ENCODE measurements at regions not wholly inside any gene's neighbourhood (a gene's known extent, or its start where the extent isn't known, plus 50 kb on each side); places are given as distances from the start of the nearest gene placed in this dataset.

GRCh38 chr15:70323111-70323851 is 225.6 kb upstream of the TLE3 start:
- peak; percentile 69 for DNase-seq (ENCODE audit: low read depth)

GRCh38 chr15:70322051-70322668 is 224.4 kb upstream of the TLE3 start:
- DNase-seq (ENCODE audit: low read depth) = no peak

- no peak for DNase-seq (ENCODE audit: low read depth)
These were observed 223.6 kb upstream of the TLE3 start for GRCh38 chr15:70321172-70321819.

GRCh38 chr15:70320482-70320881 is 222.8 kb upstream of the TLE3 start:
- DNase-seq (ENCODE audit: low read depth) = no peak

- no peak for DNase-seq (ENCODE audit: low read depth)
These were observed 222.4 kb upstream of the TLE3 start for GRCh38 chr15:70320077-70320476.

- DNase-seq (ENCODE audit: low read depth) = no peak
These were observed 221.7 kb upstream of the TLE3 start for GRCh38 chr15:70319466-70319865.

GRCh38 chr15:70318594-70319465 is 221.1 kb upstream of the TLE3 start:
- peak; percentile 88 for DNase-seq (ENCODE audit: low read depth)

- DNase-seq (ENCODE audit: low read depth) = peak; percentile 11
These were observed 218.4 kb upstream of the TLE3 start for GRCh38 chr15:70316059-70316600.

GRCh38 chr15:70315431-70315830 is 217.7 kb upstream of the TLE3 start:
- no peak for DNase-seq (ENCODE audit: low read depth)

GRCh38 chr15:70314688-70315087 is 217.0 kb upstream of the TLE3 start:
- no peak for DNase-seq (ENCODE audit: low read depth)

GRCh38 chr15:70314018-70314354 is 216.3 kb upstream of the TLE3 start:
- DNase-seq (ENCODE audit: low read depth) = peak; percentile 18

- DNase-seq (ENCODE audit: low read depth) = no peak
These were observed 215.6 kb upstream of the TLE3 start for GRCh38 chr15:70313099-70314017.

GRCh38 chr15:70311821-70312220 is 214.1 kb upstream of the TLE3 start:
- no peak for DNase-seq (ENCODE audit: low read depth)

GRCh38 chr15:70309716-70310115 is 212.0 kb upstream of the TLE3 start:
- DNase-seq (ENCODE audit: low read depth) = no peak

GRCh38 chr15:70308735-70309434 is 211.2 kb upstream of the TLE3 start:
- no peak for DNase-seq (ENCODE audit: low read depth)

GRCh38 chr15:70308011-70308734 is 210.5 kb upstream of the TLE3 start:
- DNase-seq (ENCODE audit: low read depth) = no peak

GRCh38 chr15:70306582-70306981 is 208.9 kb upstream of the TLE3 start:
- DNase-seq (ENCODE audit: low read depth) = no peak

GRCh38 chr15:70306081-70306480 is 208.4 kb upstream of the TLE3 start:
- DNase-seq (ENCODE audit: low read depth) = no peak

- DNase-seq (ENCODE audit: low read depth) = no peak
These were observed 206.3 kb upstream of the TLE3 start for GRCh38 chr15:70303981-70304380.

GRCh38 chr15:70302360-70302759 is 204.6 kb upstream of the TLE3 start:
- DNase-seq (ENCODE audit: low read depth) = no peak

All from EH (cell line).